Gastroesophageal sphincter (tissue), 4 donors: ENCODE measurements at regions not wholly inside any gene's neighbourhood (a gene's known extent, or its start where the extent isn't known, plus 50 kb on each side); places are given as distances from the start of the nearest gene placed in this dataset.

Source experiments
- ATAC-seq: fragments of 150-250 bp; one replicate; pipeline ENCODE4 v1.9.1; 2016; ENCODE audit warnings: mild to moderate bottlenecking, moderate library complexity
- H3K27ac ChIP-seq, 4 donors: fragments of 200-600 bp; sonication (generic) in 3 of 4; 1 replicate in 3 of 4; 2 replicates in 1 of 4; pipeline ENCODE4 v1.5.1; 2016 to 2019
- H3K27me3 ChIP-seq: fragments of 200-600 bp; sonication (generic); one replicate; pipeline ENCODE4 v1.5.1; 2019
- H3K36me3 ChIP-seq, 2 donors: fragments of 200-600 bp; sonication (generic); one replicate each; pipeline ENCODE4 v1.5.1; 2019; ENCODE audit warnings: control low read depth in 1 of 2
- H3K4me1 ChIP-seq, 3 donors: fragments of 200-600 bp; sonication (generic); 1 replicate in 2 of 3; 2 replicates in 1 of 3; pipeline ENCODE4 v1.5.1; 2016 to 2019; ENCODE audit warnings: control low read depth in 2 of 3
- H3K4me3 ChIP-seq, 2 donors: fragments of 200-600 bp; sonication (generic); one replicate each; pipeline ENCODE4 v1.5.1; 2019; ENCODE audit warnings: mild to moderate bottlenecking in 1 of 2, moderate library complexity in 1 of 2
- H3K9me3 ChIP-seq, 3 donors: fragments of 200-600 bp; sonication (generic); one replicate each; pipeline ENCODE4 v1.5.1; 2017 to 2019; ENCODE audit warnings: control low read depth in 2 of 3
- EP300 ChIP-seq: sonication (generic); formaldehyde crosslinking; IDR thresholded peaks from one replicate; pipeline ENCODE4 v1.6.1; 2017; ENCODE audit warnings: antibody characterized with exemption, mild to moderate bottlenecking
- POLR2A ChIP-seq, 2 donors: fragments of 450-650 bp; IDR thresholded peaks; one replicate each; pipeline ENCODE4 v1.6.1; 2017; ENCODE audit warnings: antibody characterized with exemption in 2 of 2, mild to moderate bottlenecking in 2 of 2, moderate library complexity in 1 of 2
- POLR2AphosphoS5 ChIP-seq: sonication (generic); formaldehyde crosslinking; IDR thresholded peaks from one replicate; pipeline ENCODE4 v1.6.1; 2017; ENCODE audit warnings: antibody characterized with exemption
- WGBS, 2 donors: methylation state at CpG; one replicate each; pipeline ENCODE4 v1.1.5; 2018; ENCODE audit warnings: low coverage in 1 of 2; 5-methylcytosine and 5-hydroxymethylcytosine counted together
- TF ChIP-seq, protein P1 (sequence below), 4 experiments: fragments of 200-600 bp in 2 of 4; fragments of 450-650 bp in 2 of 4; sonication (generic) in 1 of 4; IDR thresholded peaks; one replicate each; pipeline ENCODE4 v1.5.1; 2017 to 2019; ENCODE audit warnings: antibody characterized with exemption in 4 of 4, mild to moderate bottlenecking in 2 of 4, moderate library complexity in 2 of 4

DNA sequence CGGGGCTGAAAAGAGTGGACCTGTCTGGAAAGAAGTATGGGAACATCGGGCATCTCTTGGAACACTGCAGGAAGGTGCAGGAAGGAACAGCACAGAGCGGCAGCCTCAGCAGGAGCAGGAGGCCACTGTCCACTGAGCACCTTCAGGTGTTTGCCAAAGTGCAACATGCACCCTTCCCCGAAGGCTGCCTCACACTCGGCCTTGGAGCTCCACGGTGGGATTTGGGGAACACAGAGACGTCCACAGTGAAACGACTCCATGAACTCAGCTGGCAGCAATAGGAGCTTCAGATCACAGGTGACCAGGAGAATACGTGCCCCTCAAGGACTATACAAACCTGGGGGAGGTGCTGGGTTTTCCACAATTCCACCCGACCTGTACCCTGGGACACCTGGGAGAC, 140.3 kb upstream of the RET start:
- Histone ChIP-seq H3K27me3 (peaks cover 88% of the 10 kb centered on the region), H3K9me3 (no peaks in the 10 kb centered on the region), H3K4me3 (no peak overlapping the region), H3K27ac (no peak overlapping the region), H3K36me3 (no peaks in the 10 kb centered on the region), H3K4me1 (peaks cover 0 to 20% (median 9%) of the 10 kb centered on the region in 3 donors)
- TF ChIP-seq POLR2AphosphoS5 (no peak), EP300 (no peak), POLR2A (IDR thresholded peaks at IDR 0.05) (no peak)
- TF ChIP-seq, protein P1, sequence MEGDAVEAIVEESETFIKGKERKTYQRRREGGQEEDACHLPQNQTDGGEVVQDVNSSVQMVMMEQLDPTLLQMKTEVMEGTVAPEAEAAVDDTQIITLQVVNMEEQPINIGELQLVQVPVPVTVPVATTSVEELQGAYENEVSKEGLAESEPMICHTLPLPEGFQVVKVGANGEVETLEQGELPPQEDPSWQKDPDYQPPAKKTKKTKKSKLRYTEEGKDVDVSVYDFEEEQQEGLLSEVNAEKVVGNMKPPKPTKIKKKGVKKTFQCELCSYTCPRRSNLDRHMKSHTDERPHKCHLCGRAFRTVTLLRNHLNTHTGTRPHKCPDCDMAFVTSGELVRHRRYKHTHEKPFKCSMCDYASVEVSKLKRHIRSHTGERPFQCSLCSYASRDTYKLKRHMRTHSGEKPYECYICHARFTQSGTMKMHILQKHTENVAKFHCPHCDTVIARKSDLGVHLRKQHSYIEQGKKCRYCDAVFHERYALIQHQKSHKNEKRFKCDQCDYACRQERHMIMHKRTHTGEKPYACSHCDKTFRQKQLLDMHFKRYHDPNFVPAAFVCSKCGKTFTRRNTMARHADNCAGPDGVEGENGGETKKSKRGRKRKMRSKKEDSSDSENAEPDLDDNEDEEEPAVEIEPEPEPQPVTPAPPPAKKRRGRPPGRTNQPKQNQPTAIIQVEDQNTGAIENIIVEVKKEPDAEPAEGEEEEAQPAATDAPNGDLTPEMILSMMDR (IDR thresholded peaks at IDR 0.05), result no peak
- ATAC-seq, result no peak
- 65 to 91% methylated on average over 6 to 9 of the region's 10 CpGs for WGBS, 2 donors

DNA sequence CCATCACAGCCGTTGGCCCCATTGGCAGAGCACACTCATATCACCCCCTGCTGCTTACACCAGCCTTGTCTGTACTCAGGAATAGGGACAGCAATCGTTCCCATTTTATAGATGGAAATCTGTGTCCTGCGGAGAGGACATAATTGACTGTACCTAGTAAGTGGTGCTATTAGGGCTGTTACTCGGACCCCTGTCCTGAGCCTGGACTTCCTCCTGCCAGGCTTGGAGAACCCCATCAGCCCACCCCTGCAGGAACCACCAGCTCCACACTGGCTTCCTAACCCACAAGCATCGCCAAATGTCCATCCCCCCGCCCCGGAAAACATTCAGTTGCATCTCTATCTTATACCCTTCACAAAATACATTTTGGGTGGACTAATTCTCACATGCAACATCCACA, 139.8 kb upstream of the RET start:
- 85 to 91% methylated on average over 6 of the region's 7 CpGs for WGBS, 2 donors
- H3K4me1 ChIP-seq, result peaks cover 0 to 20% (median 9%) of the 10 kb centered on the region in 3 donors
- ATAC-seq, result no peak
- no peaks in the 10 kb centered on the region for H3K9me3 ChIP-seq
- no peak overlapping the region for H3K4me3 ChIP-seq
- H3K36me3 ChIP-seq, result no peaks in the 10 kb centered on the region
- H3K27ac ChIP-seq, result no peak overlapping the region
- TF ChIP-seq, protein P1 (IDR thresholded peaks at IDR 0.05), result no peak
- TF ChIP-seq POLR2A (IDR thresholded peaks at IDR 0.05), result no peak
- TF ChIP-seq POLR2AphosphoS5, result no peak
- no peak for TF ChIP-seq EP300
- H3K27me3 ChIP-seq, result peaks cover 88% of the 10 kb centered on the region

DNA sequence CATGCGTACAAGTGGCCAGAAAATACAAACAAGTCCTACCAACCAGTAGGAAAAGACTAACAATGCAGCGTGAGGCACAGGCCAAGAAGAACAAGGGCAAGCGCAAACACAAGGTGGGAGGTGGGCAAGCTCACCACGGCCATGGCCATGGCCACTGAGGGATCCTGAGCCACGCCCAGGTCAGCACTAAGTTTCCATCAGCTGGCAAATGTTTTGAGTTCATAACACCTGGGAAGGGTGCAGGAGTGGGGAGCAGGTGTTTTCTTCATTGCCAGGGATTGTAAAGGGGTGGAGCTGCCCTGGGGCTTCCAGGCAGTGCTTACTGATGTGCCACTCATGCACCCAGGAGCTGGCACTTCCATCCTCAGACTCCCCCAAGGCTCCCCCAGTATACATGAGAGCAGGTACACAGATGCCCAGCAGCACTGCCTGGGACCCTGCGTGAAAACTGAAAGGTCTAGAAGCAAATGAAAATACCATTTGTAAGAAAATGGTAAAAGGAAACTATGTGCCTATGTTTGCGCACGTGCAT, 139.2 kb upstream of the RET start:
- no peak overlapping the region for H3K4me3 ChIP-seq
- no peak for TF ChIP-seq EP300
- TF ChIP-seq POLR2A (IDR thresholded peaks at IDR 0.05), result no peak
- TF ChIP-seq POLR2AphosphoS5, result no peak
- TF ChIP-seq, protein P1 (IDR thresholded peaks at IDR 0.05), result no peak
- H3K36me3 ChIP-seq, result no peaks in the 10 kb centered on the region
- ATAC-seq, result no peak
- peaks cover 88% of the 10 kb centered on the region for H3K27me3 ChIP-seq
- WGBS, 2 donors, result 79 to 88% methylated on average over 7 to 8 of the region's 8 CpGs
- no peaks in the 10 kb centered on the region for H3K9me3 ChIP-seq
- no peak overlapping the region for H3K27ac ChIP-seq
- peaks cover 0 to 15% (median 9%) of the 10 kb centered on the region in 3 donors for H3K4me1 ChIP-seq

DNA sequence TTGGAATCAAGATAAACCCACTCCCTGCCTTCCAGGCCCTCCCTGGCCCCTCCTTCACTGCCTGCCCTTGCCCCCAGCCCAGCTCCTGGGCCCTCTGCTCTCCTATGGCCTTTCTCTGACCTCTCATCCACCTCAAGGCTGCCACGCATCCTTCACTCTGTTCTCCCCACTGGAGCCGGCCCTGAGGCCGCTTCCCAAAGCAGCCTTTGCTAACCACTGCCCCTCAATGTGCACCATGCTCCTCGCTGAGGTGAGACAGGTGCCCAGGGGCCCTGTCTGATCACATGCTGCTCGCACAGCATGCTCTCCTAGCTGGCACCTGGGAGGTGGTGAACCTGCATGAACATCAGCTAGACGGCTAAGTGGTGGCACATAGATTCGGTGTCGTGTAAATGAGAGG, 138.5 kb upstream of the RET start:
- H3K27ac ChIP-seq, result no peak overlapping the region
- no peaks in the 10 kb centered on the region for H3K36me3 ChIP-seq
- peaks cover 0 to 9% (median 3%) of the 10 kb centered on the region in 3 donors for H3K4me1 ChIP-seq
- ATAC-seq, result no peak
- no peaks in the 10 kb centered on the region for H3K9me3 ChIP-seq
- H3K27me3 ChIP-seq, result peaks cover 86% of the 10 kb centered on the region
- TF ChIP-seq POLR2AphosphoS5 (no peak), POLR2A (IDR thresholded peaks at IDR 0.05) (no peak)
- TF ChIP-seq, protein P1 (IDR thresholded peaks at IDR 0.05), result no peak
- no peak overlapping the region for H3K4me3 ChIP-seq
- 70% methylated on average over 2 of the region's 8 CpGs for WGBS, 2 donors

DNA sequence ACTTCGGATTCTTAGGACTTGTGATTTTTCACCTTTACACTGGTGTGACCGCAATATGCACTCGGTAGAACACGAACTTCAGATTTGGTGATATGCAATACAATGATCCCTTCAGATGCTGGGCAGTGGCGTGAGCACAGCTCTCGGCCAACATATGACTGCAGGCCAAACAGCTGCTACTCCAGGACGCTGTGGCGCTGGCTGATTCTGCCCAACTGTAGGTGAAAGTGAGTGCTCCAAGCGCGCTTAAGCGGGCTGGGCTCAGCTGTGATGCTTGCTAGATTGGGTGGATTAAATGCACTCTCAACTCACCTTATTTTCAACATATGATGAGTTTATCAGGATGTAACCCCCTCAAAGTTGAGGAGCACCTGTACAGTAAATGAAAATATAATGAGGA, 137.6 kb upstream of the RET start:
- no peak for ATAC-seq
- WGBS, 2 donors, result 89 to 94% methylated on average over 6 to 7 of the region's 11 CpGs
- H3K9me3 ChIP-seq, result no peaks in the 10 kb centered on the region
- H3K27ac ChIP-seq, result no peak overlapping the region
- H3K36me3 ChIP-seq, result no peaks in the 10 kb centered on the region
- H3K4me3 ChIP-seq, result no peak overlapping the region
- no peaks in the 10 kb centered on the region for H3K4me1 ChIP-seq
- TF ChIP-seq EP300, result no peak
- TF ChIP-seq, protein P1 (IDR thresholded peaks at IDR 0.05), result no peak
- no peak for TF ChIP-seq POLR2AphosphoS5
- TF ChIP-seq POLR2A (IDR thresholded peaks at IDR 0.05), result no peak
- peaks cover 80% of the 10 kb centered on the region for H3K27me3 ChIP-seq
